ENCODE measurements at regions not wholly inside any gene's neighbourhood (a gene's known extent, or its start where the extent isn't known, plus 50 kb on each side); places are given as distances from the start of the nearest gene placed in this dataset.

DNA sequence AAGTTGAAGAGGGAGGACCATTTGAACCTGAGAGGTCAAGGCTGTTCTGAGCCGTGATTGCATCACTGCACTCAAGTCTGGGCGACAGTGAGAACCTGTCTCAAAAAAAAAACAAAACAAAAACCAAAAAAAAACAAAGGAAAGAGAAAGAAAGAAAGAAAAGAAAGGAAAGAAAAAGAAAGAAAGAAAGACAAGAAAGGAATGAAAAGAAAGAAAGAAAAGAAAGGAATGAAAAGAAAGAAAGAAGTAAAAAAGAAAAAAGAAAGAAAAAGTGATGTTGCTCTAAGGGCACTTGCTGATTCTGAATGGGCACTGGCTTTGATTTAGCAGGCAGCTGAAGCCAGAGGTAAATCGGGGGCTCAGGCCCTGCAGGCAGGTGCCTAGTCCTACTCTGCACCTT is 161.0 kb downstream of the MCHR2 start:
- Histone ChIP-seq H3K27ac (ENCODE audit: low read depth, low read length) (no peak overlapping the region), H3K4me3 (ENCODE audit: insufficient read depth, low read length, poor library complexity, severe bottlenecking) (no peak overlapping the region), H3K9ac (ENCODE audit: low read length) (no peak overlapping the region), H3K27me3 (ENCODE audit: low read length) (no peaks in the 10 kb centered on the region), H3K9me2 (replicated peaks; ENCODE audit: insufficient read depth, low read length) (0 out of 2 replicates have a peak, but pooled peaks cover 3% of the 10 kb centered on the region), H3K4me2 (ENCODE audit: low read depth, low read length, poor library complexity, severe bottlenecking) (no peak overlapping the region), H2AFZ (ENCODE audit: low read depth, low read length, severe bottlenecking) (no peak overlapping the region), H4K20me1 (ENCODE audit: low read depth, low read length) (no peaks in the 10 kb centered on the region), H3F3A (ENCODE audit: insufficient read depth) (no peaks in the 10 kb centered on the region), H3K79me2 (ENCODE audit: insufficient read depth, low read length) (no peaks in the 10 kb centered on the region), H3K36me3 (ENCODE audit: low read length) (no peaks in the 10 kb centered on the region), H3K9me3 (ENCODE audit: insufficient read depth, low read length) (no peaks in the 10 kb centered on the region)
- TF ChIP-seq, protein P1, sequence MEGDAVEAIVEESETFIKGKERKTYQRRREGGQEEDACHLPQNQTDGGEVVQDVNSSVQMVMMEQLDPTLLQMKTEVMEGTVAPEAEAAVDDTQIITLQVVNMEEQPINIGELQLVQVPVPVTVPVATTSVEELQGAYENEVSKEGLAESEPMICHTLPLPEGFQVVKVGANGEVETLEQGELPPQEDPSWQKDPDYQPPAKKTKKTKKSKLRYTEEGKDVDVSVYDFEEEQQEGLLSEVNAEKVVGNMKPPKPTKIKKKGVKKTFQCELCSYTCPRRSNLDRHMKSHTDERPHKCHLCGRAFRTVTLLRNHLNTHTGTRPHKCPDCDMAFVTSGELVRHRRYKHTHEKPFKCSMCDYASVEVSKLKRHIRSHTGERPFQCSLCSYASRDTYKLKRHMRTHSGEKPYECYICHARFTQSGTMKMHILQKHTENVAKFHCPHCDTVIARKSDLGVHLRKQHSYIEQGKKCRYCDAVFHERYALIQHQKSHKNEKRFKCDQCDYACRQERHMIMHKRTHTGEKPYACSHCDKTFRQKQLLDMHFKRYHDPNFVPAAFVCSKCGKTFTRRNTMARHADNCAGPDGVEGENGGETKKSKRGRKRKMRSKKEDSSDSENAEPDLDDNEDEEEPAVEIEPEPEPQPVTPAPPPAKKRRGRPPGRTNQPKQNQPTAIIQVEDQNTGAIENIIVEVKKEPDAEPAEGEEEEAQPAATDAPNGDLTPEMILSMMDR (IDR thresholded peaks at IDR 0.05; ENCODE audit: insufficient read depth, low read length, poor library complexity, severe bottlenecking), result no peak
- TF ChIP-seq EZH2phosphoT487 (conservative IDR thresholded peaks at IDR 0.05; ENCODE audit: low read length), result no peak

DNA sequence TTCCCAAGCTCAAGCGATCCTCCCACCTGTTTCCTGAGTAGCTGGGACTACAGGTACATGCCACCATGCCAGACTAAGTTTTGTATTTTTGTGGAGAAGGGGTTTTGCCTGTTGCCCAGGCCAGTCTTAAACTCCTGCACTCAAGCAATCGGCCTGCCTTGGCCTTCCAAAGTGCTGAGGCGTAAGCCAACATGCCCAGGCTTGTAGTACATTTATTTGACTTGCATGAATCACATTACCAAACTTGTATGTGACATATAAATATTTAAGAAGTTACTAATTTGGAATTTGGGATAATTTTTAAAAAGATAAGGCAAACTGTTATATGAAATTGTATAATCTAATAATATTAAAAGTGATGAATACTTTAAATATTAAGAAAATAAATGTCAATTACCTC is 157.6 kb downstream of the MCHR2 start:
- H3K27me3 ChIP-seq (ENCODE audit: low read length), result no peaks in the 10 kb centered on the region
- H2AFZ ChIP-seq (ENCODE audit: low read depth, low read length, severe bottlenecking), result no peak overlapping the region
- no peak overlapping the region for H3K9ac ChIP-seq (ENCODE audit: low read length)
- H3K36me3 ChIP-seq (ENCODE audit: low read length), result no peaks in the 10 kb centered on the region
- H3F3A ChIP-seq (ENCODE audit: insufficient read depth), result no peaks in the 10 kb centered on the region
- H3K79me2 ChIP-seq (ENCODE audit: insufficient read depth, low read length), result no peaks in the 10 kb centered on the region
- H3K4me2 ChIP-seq (ENCODE audit: low read depth, low read length, poor library complexity, severe bottlenecking), result no peak overlapping the region
- no peaks in the 10 kb centered on the region for H4K20me1 ChIP-seq (ENCODE audit: low read depth, low read length)
- H3K4me3 ChIP-seq (ENCODE audit: insufficient read depth, low read length, poor library complexity, severe bottlenecking), result no peak overlapping the region
- H3K9me2 ChIP-seq (replicated peaks; ENCODE audit: insufficient read depth, low read length), result 0 out of 2 replicates have a peak, but pooled peaks cover 3% of the 10 kb centered on the region
- no peaks in the 10 kb centered on the region for H3K9me3 ChIP-seq (ENCODE audit: insufficient read depth, low read length)
- no peak overlapping the region for H3K27ac ChIP-seq (ENCODE audit: low read depth, low read length)
- TF ChIP-seq, protein P1 (IDR thresholded peaks at IDR 0.05; ENCODE audit: insufficient read depth, low read length, poor library complexity, severe bottlenecking), result no peak

GRCh38 chr6:99838607-99839006 is 155.4 kb downstream of the MCHR2 start:
- Histone ChIP-seq H4K20me1 (ENCODE audit: low read depth, low read length) (no peaks in the 10 kb centered on the region), H2AFZ (ENCODE audit: low read depth, low read length, severe bottlenecking) (no peak overlapping the region), H3K27ac (ENCODE audit: low read depth, low read length) (no peak overlapping the region), H3K79me2 (ENCODE audit: insufficient read depth, low read length) (no peaks in the 10 kb centered on the region), H3K4me2 (ENCODE audit: low read depth, low read length, poor library complexity, severe bottlenecking) (no peak overlapping the region), H3K36me3 (ENCODE audit: low read length) (no peaks in the 10 kb centered on the region), H3F3A (ENCODE audit: insufficient read depth) (no peaks in the 10 kb centered on the region), H3K4me3 (ENCODE audit: insufficient read depth, low read length, poor library complexity, severe bottlenecking) (no peak overlapping the region), H3K9ac (ENCODE audit: low read length) (no peak overlapping the region), H3K27me3 (ENCODE audit: low read length) (no peaks in the 10 kb centered on the region), H3K9me2 (replicated peaks; ENCODE audit: insufficient read depth, low read length) (0 out of 2 replicates have a peak, but pooled peaks cover 3% of the 10 kb centered on the region), H3K9me3 (ENCODE audit: insufficient read depth, low read length) (no peaks in the 10 kb centered on the region)
- TF ChIP-seq, protein P1 (IDR thresholded peaks at IDR 0.05; ENCODE audit: insufficient read depth, low read length, poor library complexity, severe bottlenecking), result no peak
- no peak for TF ChIP-seq EZH2phosphoT487 (conservative IDR thresholded peaks at IDR 0.05; ENCODE audit: low read length)

All from SU-DHL-6 (cell line).